ENCODE measurements at regions not wholly inside any gene's neighbourhood (a gene's known extent, or its start where the extent isn't known, plus 50 kb on each side); places are given as distances from the start of the nearest gene placed in this dataset.

DNA sequence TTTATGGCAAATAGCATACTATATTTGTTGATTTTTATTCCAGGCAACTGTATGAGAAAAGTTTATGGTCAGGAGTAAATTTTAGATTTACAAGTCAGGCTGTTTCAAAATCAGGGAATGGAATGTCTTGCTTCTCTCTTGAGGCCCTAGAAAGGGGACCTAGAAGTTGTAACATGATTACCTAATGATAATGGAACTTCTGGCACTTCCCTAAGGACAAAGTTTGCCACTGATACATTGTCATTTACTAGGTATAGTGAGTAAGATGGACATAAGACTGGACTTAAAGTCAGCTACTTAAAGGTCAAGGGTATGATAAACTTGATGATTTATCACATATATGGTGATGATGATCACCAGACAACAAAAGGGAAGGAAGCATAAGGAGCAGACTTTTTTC lies 103.3 kb upstream of the VRK2 start:
- no peak for TF ChIP-seq POLR2A (IDR thresholded peaks at IDR 0.05; ENCODE audit: low read length)
- TF ChIP-seq GATA1 (IDR thresholded peaks at IDR 0.05; ENCODE audit: low read depth, low read length) = no peak

All from erythroblast (primary cell).